ENCODE measurements at regions not wholly inside any gene's neighbourhood (a gene's known extent, or its start where the extent isn't known, plus 50 kb on each side); places are given as distances from the start of the nearest gene placed in this dataset.

GRCh38 chr13:90454002-90454636, 893.4 kb upstream of the MIR17HG start:
- Histone ChIP-seq H3K27me3 (replicated peaks; ENCODE audit: insufficient read depth) (no peaks in the 10 kb centered on the region), H3K4me3 (no peak overlapping the region), H3K9me3 (no peaks in the 10 kb centered on the region), H3K27ac (no peak overlapping the region), H3K4me1 (ENCODE audit: control insufficient read depth in 1 of 2, low read depth in 2 of 2) (no peaks in the 10 kb centered on the region), H3K36me3 (no peaks in the 10 kb centered on the region)
- TF ChIP-seq CTCF (IDR thresholded peaks at IDR 0.05) = no peak
- DNase-seq (ENCODE audit: low spot score) = no peak
- ATAC-seq (ENCODE audit: insufficient number of reproducible peaks, low FRiP score, low read depth) = no peak

- Histone ChIP-seq H3K4me3 (no peak overlapping the region), H3K36me3 (no peaks in the 10 kb centered on the region), H3K9me3 (no peaks in the 10 kb centered on the region), H3K4me1 (ENCODE audit: control insufficient read depth in 1 of 2, low read depth in 2 of 2) (no peaks in the 10 kb centered on the region), H3K27ac (no peak overlapping the region), H3K27me3 (replicated peaks; ENCODE audit: insufficient read depth) (no peaks in the 10 kb centered on the region)
- DNase-seq (ENCODE audit: low spot score) (no peak), ATAC-seq (ENCODE audit: insufficient number of reproducible peaks, low FRiP score, low read depth) (no peak)
- no peak for TF ChIP-seq CTCF (IDR thresholded peaks at IDR 0.05)
These were observed 892.4 kb upstream of the MIR17HG start for GRCh38 chr13:90455067-90455466.

- ATAC-seq (ENCODE audit: insufficient number of reproducible peaks, low FRiP score, low read depth) (no peak), DNase-seq (ENCODE audit: low spot score) (no peak)
- Histone ChIP-seq H3K9me3 (no peaks in the 10 kb centered on the region), H3K36me3 (no peaks in the 10 kb centered on the region), H3K27ac (no peak overlapping the region), H3K27me3 (replicated peaks; ENCODE audit: insufficient read depth) (no peaks in the 10 kb centered on the region), H3K4me3 (no peak overlapping the region), H3K4me1 (ENCODE audit: control insufficient read depth in 1 of 2, low read depth in 2 of 2) (no peaks in the 10 kb centered on the region)
- TF ChIP-seq CTCF (IDR thresholded peaks at IDR 0.05) = no peak
These were observed 891.7 kb upstream of the MIR17HG start for GRCh38 chr13:90455823-90456222.

GRCh38 chr13:90461398-90461797, 886.1 kb upstream of the MIR17HG start:
- H3K27ac ChIP-seq = no peak overlapping the region
- no peaks in the 10 kb centered on the region for H3K27me3 ChIP-seq (replicated peaks; ENCODE audit: insufficient read depth)
- H3K36me3 ChIP-seq = no peaks in the 10 kb centered on the region
- no peak for TF ChIP-seq CTCF (IDR thresholded peaks at IDR 0.05)
- no peak overlapping the region for H3K4me3 ChIP-seq
- DNase-seq (ENCODE audit: low spot score) (no peak), ATAC-seq (ENCODE audit: insufficient number of reproducible peaks, low FRiP score, low read depth) (no peak)
- H3K4me1 ChIP-seq (ENCODE audit: control insufficient read depth in 1 of 2, low read depth in 2 of 2) = no peaks in the 10 kb centered on the region
- no peaks in the 10 kb centered on the region for H3K9me3 ChIP-seq

- Histone ChIP-seq H3K27ac (no peak overlapping the region), H3K36me3 (no peaks in the 10 kb centered on the region), H3K9me3 (no peaks in the 10 kb centered on the region), H3K4me3 (no peak overlapping the region), H3K4me1 (ENCODE audit: control insufficient read depth in 1 of 2, low read depth in 2 of 2) (peaks cover 3 to 8% of the 10 kb centered on the region in 2 donors), H3K27me3 (replicated peaks; ENCODE audit: insufficient read depth) (no peaks in the 10 kb centered on the region)
- no peak for TF ChIP-seq CTCF (IDR thresholded peaks at IDR 0.05)
- DNase-seq (ENCODE audit: low spot score) (no peak), ATAC-seq (ENCODE audit: insufficient number of reproducible peaks, low FRiP score, low read depth) (no peak)
These were observed 870.3 kb upstream of the MIR17HG start for GRCh38 chr13:90477216-90477615.

All from thoracic aorta (tissue), 2 donors.